Heart left ventricle (tissue), 13 donors: ENCODE measurements at regions not wholly inside any gene's neighbourhood (a gene's known extent, or its start where the extent isn't known, plus 50 kb on each side); places are given as distances from the start of the nearest gene placed in this dataset.

ENCODE experiments used
- POLR2A ChIP-seq, 2 donors: fragments of 450-650 bp; IDR thresholded peaks; one replicate each; pipeline ENCODE4 v1.6.1; 2017; ENCODE audit warnings: antibody characterized with exemption in 2 of 2, mild to moderate bottlenecking in 2 of 2, moderate library complexity in 2 of 2
- TF ChIP-seq, protein P1 (sequence below), 12 donors: fragments of 200-600 bp; sonication (generic) in 4 of 12; IDR thresholded peaks; one replicate each; pipeline versions ENCODE4 v1.5.0 to v1.8.0; 2018 to 2022; ENCODE audit warnings: antibody characterized with exemption in 12 of 12, mild to moderate bottlenecking in 5 of 12
- donor health status: ischemic (EF 13 %, LVEDD 7.1; RV severe dilation, severe dysfunction).
- donor health status: DM: no; HTN: yes; CAD: no.
- donor health status: DM: no; HTN: no; CAD: no.
- donor health status: ischemic (EF 25% LVEDD 6.9; RV normal size, moderate dysfunction).
- donor health status: ischemic (EF 25% LVEDD 5.7; RV mildly dilated, moderate dysfunction).
- donor health status: ischemic (EF 35%, LVEDD 5.7; RV mildly dilated, moderate dysfunction).
- donor health status: nonischemic (EF 11% LVEDD 7.7; RV severe dilation, severe dysfunction).
- donor health status: DM: yes; HTN: yes; CAD: no.
- donor health status: PGD.
- donor health status: ischemic (EF 29% LVEDD 5.4; RV normal size, mild dysfunction).
- donor health status: nonischemic (EF 23%, LVEDD 6.1; RV moderate dilation, normal function).

DNA sequence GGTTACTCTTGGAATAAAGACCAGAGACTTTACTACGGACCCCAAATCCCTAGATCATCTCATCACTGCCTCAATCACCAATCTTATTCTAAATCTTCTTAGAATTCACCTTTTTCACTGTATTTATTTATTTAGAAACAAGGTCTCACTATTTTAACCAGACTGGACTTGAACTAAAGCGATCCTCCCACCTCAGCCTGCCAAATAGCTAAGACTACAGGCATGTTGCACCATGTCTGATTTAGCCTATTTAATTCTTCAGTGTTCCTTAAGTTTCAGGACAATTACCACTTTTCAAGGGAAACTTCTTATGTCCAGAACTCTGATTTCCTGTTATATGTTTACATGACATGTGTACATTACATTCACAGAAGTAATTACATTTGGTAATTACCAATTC lies 238.0 kb upstream of the COL8A1 start:
- TF ChIP-seq, protein P1, sequence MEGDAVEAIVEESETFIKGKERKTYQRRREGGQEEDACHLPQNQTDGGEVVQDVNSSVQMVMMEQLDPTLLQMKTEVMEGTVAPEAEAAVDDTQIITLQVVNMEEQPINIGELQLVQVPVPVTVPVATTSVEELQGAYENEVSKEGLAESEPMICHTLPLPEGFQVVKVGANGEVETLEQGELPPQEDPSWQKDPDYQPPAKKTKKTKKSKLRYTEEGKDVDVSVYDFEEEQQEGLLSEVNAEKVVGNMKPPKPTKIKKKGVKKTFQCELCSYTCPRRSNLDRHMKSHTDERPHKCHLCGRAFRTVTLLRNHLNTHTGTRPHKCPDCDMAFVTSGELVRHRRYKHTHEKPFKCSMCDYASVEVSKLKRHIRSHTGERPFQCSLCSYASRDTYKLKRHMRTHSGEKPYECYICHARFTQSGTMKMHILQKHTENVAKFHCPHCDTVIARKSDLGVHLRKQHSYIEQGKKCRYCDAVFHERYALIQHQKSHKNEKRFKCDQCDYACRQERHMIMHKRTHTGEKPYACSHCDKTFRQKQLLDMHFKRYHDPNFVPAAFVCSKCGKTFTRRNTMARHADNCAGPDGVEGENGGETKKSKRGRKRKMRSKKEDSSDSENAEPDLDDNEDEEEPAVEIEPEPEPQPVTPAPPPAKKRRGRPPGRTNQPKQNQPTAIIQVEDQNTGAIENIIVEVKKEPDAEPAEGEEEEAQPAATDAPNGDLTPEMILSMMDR (IDR thresholded peaks at IDR 0.05) = no peak
- no peak for TF ChIP-seq POLR2A (IDR thresholded peaks at IDR 0.05)
